Esophagus muscularis mucosa (tissue), 3 donors: ENCODE measurements at regions not wholly inside any gene's neighbourhood (a gene's known extent, or its start where the extent isn't known, plus 50 kb on each side); places are given as distances from the start of the nearest gene placed in this dataset.

Experiments used
- CTCF ChIP-seq, 3 experiments: fragments of 200-600 bp in 2 of 3; fragments of 450-650 bp in 1 of 3; sonication (generic) in 2 of 3; IDR thresholded peaks; one replicate each; pipeline ENCODE4 v1.5.1; 2017 to 2019; ENCODE audit warnings: antibody characterized with exemption in 3 of 3, mild to moderate bottlenecking in 2 of 3, moderate library complexity in 1 of 3
- POLR2A ChIP-seq: fragments of 450-650 bp; IDR thresholded peaks from one replicate; pipeline ENCODE4 v1.6.1; 2017; ENCODE audit warnings: antibody characterized with exemption, moderate library complexity, mild to moderate bottlenecking, low read depth
- POLR2AphosphoS5 ChIP-seq, 2 donors: sonication (generic); formaldehyde crosslinking; IDR thresholded peaks; one replicate each; pipeline ENCODE4 v1.6.1; 2017; ENCODE audit warnings: antibody characterized with exemption in 2 of 2

DNA sequence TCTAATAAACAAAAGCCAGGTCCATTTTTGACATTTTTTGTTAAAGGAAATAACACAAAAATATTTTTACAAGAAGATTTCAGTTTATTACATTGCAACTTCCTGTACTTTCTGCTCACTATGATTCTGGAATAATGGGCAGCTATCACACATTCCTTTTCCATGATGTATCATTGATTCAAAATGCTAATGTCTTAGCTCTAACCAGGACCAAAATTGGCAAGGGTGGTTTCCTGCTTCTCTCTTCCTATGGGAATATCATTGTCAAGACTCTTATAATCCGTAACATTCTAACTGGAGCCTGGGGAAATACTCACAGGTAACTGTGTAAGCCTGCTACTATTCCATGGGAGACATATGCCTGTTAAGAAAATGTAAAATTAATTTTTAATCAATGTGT is 218.6 kb downstream of the DCAF12L2 start:
- TF ChIP-seq POLR2A = no peak
- TF ChIP-seq CTCF (IDR thresholded peaks at IDR 0.05) = no peak
- no peak for TF ChIP-seq POLR2AphosphoS5 (IDR thresholded peaks at IDR 0.05)
